GM04504 (cell line): ENCODE measurements at regions not wholly inside any gene's neighbourhood (a gene's known extent, or its start where the extent isn't known, plus 50 kb on each side); places are given as distances from the start of the nearest gene placed in this dataset.

Experiments
- DNase-seq: peaks from one replicate; pipeline ENCODE4 v3.0.0-alpha.2; 2012; ENCODE audit warnings: low read depth

GRCh38 chr11:30740091-30740490 lies 153.9 kb upstream of the MPPED2 start:
- no peak for DNase-seq

- DNase-seq, result no peak
These were observed 149.8 kb upstream of the MPPED2 start for GRCh38 chr11:30735946-30736345.

- DNase-seq, result no peak
These were observed 147.6 kb upstream of the MPPED2 start for GRCh38 chr11:30733748-30734147.

GRCh38 chr11:30730011-30730410 lies 143.9 kb upstream of the MPPED2 start:
- no peak for DNase-seq

- DNase-seq, result no peak
These were observed 143.1 kb upstream of the MPPED2 start for GRCh38 chr11:30729187-30729713.

GRCh38 chr11:30725645-30726195 lies 139.6 kb upstream of the MPPED2 start:
- no peak for DNase-seq

- no peak for DNase-seq
These were observed 138.1 kb upstream of the MPPED2 start for GRCh38 chr11:30724274-30724673.

GRCh38 chr11:30719371-30719770 lies 133.2 kb upstream of the MPPED2 start:
- no peak for DNase-seq

- DNase-seq, result no peak
These were observed 131.5 kb upstream of the MPPED2 start for GRCh38 chr11:30717641-30718040.

- DNase-seq, result no peak
These were observed 130.9 kb upstream of the MPPED2 start for GRCh38 chr11:30717009-30717408.

- no peak for DNase-seq
These were observed 126.6 kb upstream of the MPPED2 start for GRCh38 chr11:30712749-30713148.

- DNase-seq, result no peak
These were observed 124.1 kb upstream of the MPPED2 start for GRCh38 chr11:30710221-30710620.

- no peak for DNase-seq
These were observed 121.0 kb upstream of the MPPED2 start for GRCh38 chr11:30707110-30707509.

- no peak for DNase-seq
These were observed 119.9 kb upstream of the MPPED2 start for GRCh38 chr11:30705913-30706675.

- no peak for DNase-seq
These were observed 112.3 kb upstream of the MPPED2 start for GRCh38 chr11:30698425-30698824.

- DNase-seq, result no peak
These were observed 110.9 kb upstream of the MPPED2 start for GRCh38 chr11:30697032-30697431.

- DNase-seq, result no peak
These were observed 98.6 kb upstream of the MPPED2 start for GRCh38 chr11:30684772-30685171.

- DNase-seq, result no peak
These were observed 97.0 kb upstream of the MPPED2 start for GRCh38 chr11:30683176-30683575.

- no peak for DNase-seq
These were observed 80.7 kb upstream of the MPPED2 start for GRCh38 chr11:30666817-30667216.

- DNase-seq, result no peak
These were observed 78.9 kb upstream of the MPPED2 start for GRCh38 chr11:30665067-30665466.

GRCh38 chr11:30653606-30654005 lies 67.5 kb upstream of the MPPED2 start:
- no peak for DNase-seq

GRCh38 chr11:30652801-30653200 lies 66.6 kb upstream of the MPPED2 start:
- no peak for DNase-seq

- no peak for DNase-seq
These were observed 64.1 kb upstream of the MPPED2 start for GRCh38 chr11:30650266-30650665.
